ENCODE measurements at regions not wholly inside any gene's neighbourhood (a gene's known extent, or its start where the extent isn't known, plus 50 kb on each side); places are given as distances from the start of the nearest gene placed in this dataset.

- Histone ChIP-seq H3K4me2 (ENCODE audit: low read length) (no peak overlapping the region), H3K9ac (no peak overlapping the region), H3K79me2 (no peaks in the 10 kb centered on the region)
Measured at GRCh38 chr2:209230560-209230959, 193.3 kb upstream of the MAP2 start.

DNA sequence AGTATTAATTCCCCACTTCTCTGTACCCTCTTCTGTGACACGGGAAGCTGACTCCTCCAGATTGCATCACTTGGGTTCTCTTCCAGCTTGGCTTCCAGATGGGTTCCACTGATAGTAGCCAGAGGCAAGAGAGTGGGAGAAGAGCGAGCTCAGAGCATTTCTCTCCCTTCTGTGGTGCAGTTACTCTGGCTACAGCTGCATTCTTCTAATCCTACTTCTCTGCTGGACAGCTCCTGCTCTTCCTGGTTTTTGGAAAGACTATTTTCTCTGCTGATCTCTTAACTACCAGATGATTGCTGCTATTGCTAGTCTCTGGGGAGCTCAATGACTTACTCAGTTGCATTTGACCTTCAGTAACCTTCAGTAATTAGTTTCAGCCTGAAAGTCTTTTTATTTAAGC is 187.5 kb upstream of the MAP2 start:
- H3K36me3 ChIP-seq (ENCODE audit: control insufficient read depth, insufficient read depth, low read length) = no peaks in the 10 kb centered on the region
- H3K9me3 ChIP-seq (ENCODE audit: control insufficient read depth, low read length) = no peaks in the 10 kb centered on the region
- H2AFZ ChIP-seq = peak overlapping the region; percentile 44
- H3K4me2 ChIP-seq (ENCODE audit: low read length) = no peak overlapping the region
- no peaks in the 10 kb centered on the region for H3K79me2 ChIP-seq
- peaks cover 4% of the 10 kb centered on the region for H3K4me1 ChIP-seq
- H3K27ac ChIP-seq = no peak overlapping the region
- H3K4me3 ChIP-seq (ENCODE audit: low read depth, low read length) = no peak overlapping the region
- H3K9ac ChIP-seq = no peak overlapping the region
- no peaks in the 10 kb centered on the region for H3K27me3 ChIP-seq (ENCODE audit: control insufficient read depth, insufficient read depth, low read length)
- no peak for TF ChIP-seq CTCF (IDR thresholded peaks at IDR 0.05)

More at GRCh38 chr2:209230560-209230959, 193.3 kb upstream of the MAP2 start:
- Histone ChIP-seq H3K4me1 (no peaks in the 10 kb centered on the region), H2AFZ (no peak overlapping the region), H3K27me3 (ENCODE audit: control insufficient read depth, insufficient read depth, low read length) (no peaks in the 10 kb centered on the region), H3K9me3 (ENCODE audit: control insufficient read depth, low read length) (no peaks in the 10 kb centered on the region), H3K27ac (no peak overlapping the region), H3K36me3 (ENCODE audit: control insufficient read depth, insufficient read depth, low read length) (no peaks in the 10 kb centered on the region), H3K4me3 (ENCODE audit: low read depth, low read length) (no peak overlapping the region)
- no peak for TF ChIP-seq CTCF (IDR thresholded peaks at IDR 0.05)

DNA sequence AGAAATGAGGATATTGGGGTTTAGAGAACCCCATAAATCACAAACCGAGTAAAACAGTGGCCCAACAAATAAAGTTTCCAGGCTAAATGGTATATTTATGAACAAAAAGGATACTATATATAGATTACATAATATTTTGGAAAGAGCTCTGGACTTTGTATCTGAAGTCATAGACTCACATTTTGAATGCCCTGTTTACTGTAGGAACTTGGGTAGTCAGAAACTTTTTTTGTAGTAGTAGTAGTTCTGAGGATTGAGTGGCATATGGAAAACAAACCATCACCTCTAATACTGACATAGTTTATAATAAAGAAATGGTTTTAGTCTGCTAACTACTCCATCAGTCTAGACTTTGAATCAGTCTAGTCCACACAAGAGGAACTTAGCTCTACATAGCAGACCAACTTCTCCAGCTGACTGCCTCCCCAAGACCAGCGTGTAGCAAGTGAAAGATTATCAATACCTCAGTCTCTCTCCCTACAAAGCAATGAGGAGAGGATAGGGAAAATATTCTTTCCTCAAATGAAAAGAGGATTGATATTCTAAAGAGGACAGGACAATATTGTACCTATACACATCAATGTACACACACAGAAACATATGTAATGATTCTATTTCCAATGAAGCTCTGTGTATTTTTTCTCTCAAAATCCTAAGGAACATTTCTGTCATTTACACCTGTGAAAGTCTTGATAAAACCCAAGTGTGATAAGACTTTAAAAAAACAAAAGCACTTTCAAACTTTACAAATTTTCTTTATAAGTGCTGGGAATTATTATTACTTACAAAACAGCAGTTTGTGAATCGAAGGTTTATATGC is 184.9 kb upstream of the MAP2 start:
- Histone ChIP-seq H2AFZ (no peak overlapping the region), H3K9me3 (ENCODE audit: control insufficient read depth, low read length) (no peaks in the 10 kb centered on the region), H3K27me3 (ENCODE audit: control insufficient read depth, insufficient read depth, low read length) (no peaks in the 10 kb centered on the region), H3K9ac (no peak overlapping the region), H3K79me2 (no peaks in the 10 kb centered on the region), H3K4me1 (peaks cover 4% of the 10 kb centered on the region), H3K36me3 (ENCODE audit: control insufficient read depth, insufficient read depth, low read length) (no peaks in the 10 kb centered on the region), H3K4me3 (ENCODE audit: low read depth, low read length) (no peak overlapping the region), H3K27ac (no peak overlapping the region), H3K4me2 (ENCODE audit: low read length) (no peak overlapping the region)
- no peak for TF ChIP-seq CTCF (IDR thresholded peaks at IDR 0.05)

- Histone ChIP-seq H3K4me2 (ENCODE audit: low read length) (no peak overlapping the region), H3K9ac (no peak overlapping the region), H3K9me3 (ENCODE audit: control insufficient read depth, low read length) (no peaks in the 10 kb centered on the region), H3K4me1 (peaks cover 4% of the 10 kb centered on the region), H3K4me3 (ENCODE audit: low read depth, low read length) (no peak overlapping the region), H2AFZ (no peak overlapping the region), H3K79me2 (no peaks in the 10 kb centered on the region), H3K36me3 (ENCODE audit: control insufficient read depth, insufficient read depth, low read length) (no peaks in the 10 kb centered on the region), H3K27me3 (ENCODE audit: control insufficient read depth, insufficient read depth, low read length) (no peaks in the 10 kb centered on the region), H3K27ac (no peak overlapping the region)
- no peak for TF ChIP-seq CTCF (IDR thresholded peaks at IDR 0.05)
Measured at GRCh38 chr2:209239585-209239938, 184.3 kb upstream of the MAP2 start.

DNA sequence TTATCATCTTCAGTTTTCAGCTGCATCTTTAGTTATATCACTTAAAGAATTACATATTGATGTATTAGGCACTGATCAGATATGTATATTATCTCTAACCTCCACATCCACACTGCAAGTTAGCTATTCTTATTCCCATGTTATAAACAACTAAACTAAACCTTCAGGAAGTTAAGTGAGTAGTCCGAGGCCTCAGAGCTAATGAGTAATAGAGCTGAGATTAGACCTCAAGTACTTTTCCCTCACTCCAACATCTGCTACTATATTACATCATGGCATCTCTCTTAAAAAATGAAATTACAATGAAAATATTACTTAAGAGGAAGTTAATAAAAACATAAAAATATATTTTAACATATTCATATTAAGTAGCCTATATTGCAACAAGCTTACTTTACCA is 183.6 kb upstream of the MAP2 start:
- H3K27me3 ChIP-seq (ENCODE audit: control insufficient read depth, insufficient read depth, low read length) = no peaks in the 10 kb centered on the region
- no peak overlapping the region for H3K4me2 ChIP-seq (ENCODE audit: low read length)
- no peaks in the 10 kb centered on the region for H3K79me2 ChIP-seq
- no peaks in the 10 kb centered on the region for H3K36me3 ChIP-seq (ENCODE audit: control insufficient read depth, insufficient read depth, low read length)
- H3K27ac ChIP-seq = no peak overlapping the region
- H3K9ac ChIP-seq = no peak overlapping the region
- H3K4me1 ChIP-seq = peaks cover 4% of the 10 kb centered on the region
- no peaks in the 10 kb centered on the region for H3K9me3 ChIP-seq (ENCODE audit: control insufficient read depth, low read length)
- no peak for TF ChIP-seq CTCF (IDR thresholded peaks at IDR 0.05)
- no peak overlapping the region for H3K4me3 ChIP-seq (ENCODE audit: low read depth, low read length)
- no peak overlapping the region for H2AFZ ChIP-seq
